ENCODE measurements at regions not wholly inside any gene's neighbourhood (a gene's known extent, or its start where the extent isn't known, plus 50 kb on each side); places are given as distances from the start of the nearest gene placed in this dataset.

DNA sequence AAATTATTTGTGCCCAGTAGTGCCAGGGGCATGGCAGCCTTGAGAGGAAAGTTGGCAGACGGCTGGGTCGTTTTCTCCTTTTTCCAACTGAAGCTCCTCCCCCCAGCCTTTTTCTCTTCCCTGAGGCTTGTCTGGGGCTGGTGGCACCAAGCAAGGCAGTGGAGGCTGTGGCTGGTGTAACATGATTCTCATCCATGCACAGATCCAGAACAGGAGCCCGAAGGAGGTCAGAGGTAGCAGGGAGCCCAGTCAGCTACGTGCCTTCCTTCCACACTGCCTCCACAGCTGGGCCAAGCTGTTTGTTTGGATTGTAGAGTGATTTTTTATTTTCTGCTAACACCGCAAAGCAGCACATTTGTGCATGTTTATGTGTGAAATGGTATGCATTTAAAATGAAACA is 170.3 kb upstream of the MGAT5 start:
- TF ChIP-seq CTCF (IDR thresholded peaks at IDR 0.05; ENCODE audit: low read depth, low read length) (no peak), POLR2A (IDR thresholded peaks at IDR 0.05; ENCODE audit: extremely low read depth, insufficient read length) (no peak)

Data from NB4 (cell line).